ENCODE measurements at regions not wholly inside any gene's neighbourhood (a gene's known extent, or its start where the extent isn't known, plus 50 kb on each side); places are given as distances from the start of the nearest gene placed in this dataset.
"Not testable (repeated sequence)": the region's sequence is repeated elsewhere in the genome, so short reads cannot be mapped to it uniquely, and the experiment has no call there.

DNA sequence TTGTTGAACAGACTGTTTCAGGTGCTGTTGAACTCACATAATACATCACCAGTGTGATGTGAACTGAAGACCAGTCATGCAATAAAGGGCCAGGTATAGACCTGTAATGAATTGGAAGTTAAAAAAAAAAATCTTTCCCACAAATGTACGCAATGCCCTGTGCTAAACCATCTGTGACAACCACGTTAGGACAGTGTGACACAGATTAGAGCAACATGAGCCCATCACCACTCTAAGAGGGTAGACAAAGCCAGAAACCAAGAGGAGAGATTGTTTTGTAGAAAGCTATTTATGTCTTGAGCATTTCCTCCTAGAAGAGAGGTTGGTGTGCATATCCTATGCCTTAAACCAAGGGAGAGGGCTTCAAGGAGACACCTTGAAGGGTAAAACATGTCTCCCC is 77.0 kb upstream of the BEND6 start:
- Mint-ChIP-seq H3K27me3 (peaks cover 37% of the 10 kb centered on the region), H3K36me3 (no peaks in the 10 kb centered on the region), H3K4me3 (no peak overlapping the region), H3K9me3 (ENCODE audit: low read depth) (no peaks in the 10 kb centered on the region), H3K27ac (no peak overlapping the region), H3K4me1 (no peaks in the 10 kb centered on the region)
- no peak for ATAC-seq
- CTCF ChIA-PET: no interaction called here
- DNase-seq: no peak

DNA sequence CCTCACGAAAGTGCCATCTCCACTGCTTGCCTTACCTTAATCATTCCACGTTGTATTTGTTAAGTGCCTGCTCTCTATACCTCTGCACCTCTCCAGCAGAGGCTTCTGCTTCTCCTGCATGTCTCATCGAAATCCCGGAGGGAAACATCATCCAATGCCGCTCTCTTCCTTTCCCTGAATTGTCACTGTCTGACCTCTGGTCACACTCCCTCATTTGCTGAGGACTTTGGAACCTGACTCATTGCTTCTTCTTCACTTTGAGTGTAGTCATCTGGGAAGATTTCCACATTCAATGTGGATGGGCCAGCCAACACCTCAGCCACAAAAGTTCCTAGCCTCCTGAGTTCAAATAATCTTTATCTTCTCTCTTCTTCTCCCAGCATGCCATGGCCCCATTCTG is 78.9 kb upstream of the BEND6 start:
- H3K36me3 Mint-ChIP-seq: no peaks in the 10 kb centered on the region
- H3K27ac Mint-ChIP-seq: no peak overlapping the region
- ATAC-seq: no peak
- H3K9me3 Mint-ChIP-seq (ENCODE audit: low read depth): no peaks in the 10 kb centered on the region
- H3K27me3 Mint-ChIP-seq: peaks cover 30% of the 10 kb centered on the region
- CTCF ChIA-PET: no interaction called here
- no peak overlapping the region for H3K4me3 Mint-ChIP-seq
- no peaks in the 10 kb centered on the region for H3K4me1 Mint-ChIP-seq
- DNase-seq: no peak

DNA sequence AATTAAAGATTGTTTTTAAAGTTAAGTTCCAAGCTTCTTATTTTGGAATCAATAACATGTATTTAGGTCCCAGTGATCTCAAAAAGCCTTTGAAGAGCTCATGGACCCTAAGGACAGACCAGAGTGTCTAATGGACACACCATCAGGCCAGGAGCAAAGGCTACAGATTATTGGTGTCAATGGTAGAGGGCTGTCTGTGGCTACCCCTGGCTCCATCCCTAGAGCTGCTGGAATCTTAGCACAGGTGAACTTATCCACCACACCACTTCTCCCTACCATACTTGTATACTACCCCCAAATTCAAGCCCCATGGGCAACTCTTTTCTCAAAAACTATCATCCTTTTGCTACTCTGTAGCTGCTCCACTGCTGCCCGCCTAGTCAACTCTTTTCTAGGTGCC is 79.4 kb upstream of the BEND6 start:
- CTCF ChIA-PET: no interaction called here
- Mint-ChIP-seq H3K27me3 (peaks cover 30% of the 10 kb centered on the region), H3K27ac (no peak overlapping the region), H3K36me3 (no peaks in the 10 kb centered on the region), H3K4me1 (no peaks in the 10 kb centered on the region), H3K4me3 (no peak overlapping the region), H3K9me3 (ENCODE audit: low read depth) (no peaks in the 10 kb centered on the region)
- no peak for ATAC-seq
- DNase-seq: no peak

DNA sequence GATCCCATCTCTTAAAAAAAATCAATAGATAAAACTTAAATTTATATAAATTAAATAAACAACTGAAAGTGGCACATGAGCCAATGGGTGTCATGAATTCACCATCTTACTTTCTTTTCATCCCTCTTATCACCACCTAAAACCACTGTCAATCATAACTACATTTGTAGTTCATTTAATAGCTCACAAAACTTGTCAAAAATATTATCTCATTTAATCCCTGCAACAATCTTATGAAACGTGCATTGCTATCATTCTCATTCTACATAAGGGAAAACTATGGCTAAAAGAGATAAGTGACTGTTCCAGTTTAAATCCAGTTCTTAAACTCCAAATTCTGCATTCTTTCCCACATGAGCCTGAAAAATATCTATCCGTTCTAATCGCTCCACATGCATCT is 80.6 kb upstream of the BEND6 start:
- no peak overlapping the region for H3K27ac Mint-ChIP-seq
- no peaks in the 10 kb centered on the region for H3K9me3 Mint-ChIP-seq (ENCODE audit: low read depth)
- no peaks in the 10 kb centered on the region for H3K36me3 Mint-ChIP-seq
- no peaks in the 10 kb centered on the region for H3K4me1 Mint-ChIP-seq
- no peak overlapping the region for H3K4me3 Mint-ChIP-seq
- CTCF ChIA-PET: interaction anchor here (1.0 kb wide), 1 partner anchor 224 kb away, joined by 3 read pairs; no protein-coding TSS in a partner anchor
- no peak for ATAC-seq
- peaks cover 34% of the 10 kb centered on the region for H3K27me3 Mint-ChIP-seq
- DNase-seq: no peak

DNA sequence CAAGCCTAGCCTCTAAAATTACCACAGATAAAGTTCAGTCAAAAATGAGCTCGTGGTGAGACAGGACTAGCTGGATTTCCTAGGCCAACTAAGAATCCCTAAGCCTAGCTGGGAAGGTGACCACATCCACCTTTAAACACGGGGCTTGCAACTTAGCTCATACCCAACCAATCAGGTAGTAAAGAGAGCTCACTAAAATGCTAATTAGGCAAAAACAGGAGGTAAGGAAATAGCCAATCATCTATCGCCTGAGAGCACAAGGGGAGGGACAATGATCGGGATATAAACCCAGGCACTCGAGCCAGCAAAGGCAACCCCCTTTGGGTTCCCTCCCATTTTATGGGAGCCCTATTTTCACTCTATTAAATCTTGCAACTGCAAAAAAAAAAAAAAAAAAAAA is 84.9 kb upstream of the BEND6 start:
- H3K4me3 Mint-ChIP-seq; ATAC-seq; H3K36me3 Mint-ChIP-seq; DNase-seq; H3K4me1 Mint-ChIP-seq; H3K27ac Mint-ChIP-seq; H3K9me3 Mint-ChIP-seq (ENCODE audit: low read depth); CTCF ChIA-PET: not testable (repeated sequence)
- peaks cover 23% of the 10 kb centered on the region for H3K27me3 Mint-ChIP-seq

DNA sequence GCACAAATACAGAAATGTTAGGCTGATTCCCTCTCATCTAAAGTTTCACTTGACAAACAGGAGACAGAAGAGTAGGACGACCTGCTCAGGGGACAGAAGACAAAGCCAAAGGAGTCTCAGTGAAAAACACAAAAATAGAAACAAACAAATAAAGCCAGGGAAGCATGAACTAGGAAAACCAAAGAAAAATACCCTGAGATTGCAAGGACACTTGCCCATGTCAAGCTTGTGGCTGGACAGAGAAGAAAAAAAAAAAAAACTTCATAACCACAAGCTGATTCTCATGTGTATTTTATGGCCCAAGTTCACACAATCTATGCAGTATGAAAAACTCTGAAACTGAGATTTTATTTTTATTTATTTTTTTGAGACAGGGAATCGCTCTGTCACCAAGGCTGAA is 85.6 kb upstream of the BEND6 start:
- ATAC-seq (no peak), DNase-seq (no peak)
- no peak overlapping the region for H3K4me3 Mint-ChIP-seq
- no peaks in the 10 kb centered on the region for H3K9me3 Mint-ChIP-seq (ENCODE audit: low read depth)
- CTCF ChIA-PET: no interaction called here
- no peak overlapping the region for H3K27ac Mint-ChIP-seq
- peaks cover 23% of the 10 kb centered on the region for H3K27me3 Mint-ChIP-seq
- no peaks in the 10 kb centered on the region for H3K4me1 Mint-ChIP-seq
- no peaks in the 10 kb centered on the region for H3K36me3 Mint-ChIP-seq

DNA sequence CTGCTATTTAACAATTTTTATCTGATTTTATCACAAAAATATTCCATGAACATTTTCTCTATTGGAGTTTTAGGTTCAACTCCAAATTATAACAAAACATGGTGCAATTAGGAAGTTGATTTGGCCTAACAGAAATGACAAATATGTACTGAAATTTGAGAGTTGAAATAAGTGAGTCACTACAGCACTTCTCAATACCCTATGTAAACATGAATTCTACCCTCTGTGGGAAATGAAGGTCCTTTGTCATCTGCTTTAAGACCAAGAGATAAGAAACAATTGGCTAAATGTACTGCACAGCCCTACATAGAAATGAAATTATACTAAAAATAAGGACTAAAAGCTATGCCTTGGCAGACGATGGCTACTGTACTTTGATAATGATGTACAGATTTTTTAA is 86.2 kb upstream of the BEND6 start:
- H3K4me3 Mint-ChIP-seq: no peak overlapping the region
- no peaks in the 10 kb centered on the region for H3K4me1 Mint-ChIP-seq
- H3K9me3 Mint-ChIP-seq (ENCODE audit: low read depth): no peaks in the 10 kb centered on the region
- CTCF ChIA-PET: no interaction called here
- DNase-seq (no peak), ATAC-seq (no peak)
- peaks cover 25% of the 10 kb centered on the region for H3K27me3 Mint-ChIP-seq
- no peak overlapping the region for H3K27ac Mint-ChIP-seq
- H3K36me3 Mint-ChIP-seq: no peaks in the 10 kb centered on the region

DNA sequence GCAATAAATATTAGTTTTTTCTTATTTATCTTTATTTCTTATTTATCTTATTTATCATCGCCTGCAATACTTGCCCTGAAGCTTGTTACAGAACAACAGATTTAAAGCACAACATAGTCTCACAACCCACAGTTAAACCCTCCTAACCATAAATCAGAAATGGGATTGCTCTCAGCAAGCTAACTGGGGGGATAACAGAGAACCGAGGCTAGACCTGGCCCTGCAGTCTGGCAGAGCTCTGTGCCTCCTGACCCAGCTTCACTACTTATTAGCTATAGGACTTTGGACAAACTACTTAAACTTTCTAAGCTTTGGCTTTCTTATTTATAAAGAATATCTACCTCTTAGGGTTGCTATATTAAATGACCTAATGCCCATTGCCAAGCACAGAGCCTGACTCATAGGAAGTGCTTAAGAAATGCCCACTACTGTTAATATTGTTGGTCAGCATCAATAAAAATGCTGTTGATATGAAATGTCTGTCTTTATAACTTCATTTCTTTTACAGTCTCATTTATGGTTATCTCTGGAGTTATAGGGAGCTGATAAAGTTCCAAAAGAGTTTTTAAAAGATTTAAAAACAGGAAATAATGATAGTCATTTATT is 87.9 kb upstream of the BEND6 start:
- Mint-ChIP-seq H3K4me3 (no peak overlapping the region), H3K9me3 (ENCODE audit: low read depth) (no peaks in the 10 kb centered on the region), H3K27ac (no peak overlapping the region), H3K4me1 (peaks cover 2% of the 10 kb centered on the region), H3K27me3 (peaks cover 20% of the 10 kb centered on the region), H3K36me3 (no peaks in the 10 kb centered on the region)
- DNase-seq: no peak
- CTCF ChIA-PET: no interaction called here
- ATAC-seq: no peak

DNA sequence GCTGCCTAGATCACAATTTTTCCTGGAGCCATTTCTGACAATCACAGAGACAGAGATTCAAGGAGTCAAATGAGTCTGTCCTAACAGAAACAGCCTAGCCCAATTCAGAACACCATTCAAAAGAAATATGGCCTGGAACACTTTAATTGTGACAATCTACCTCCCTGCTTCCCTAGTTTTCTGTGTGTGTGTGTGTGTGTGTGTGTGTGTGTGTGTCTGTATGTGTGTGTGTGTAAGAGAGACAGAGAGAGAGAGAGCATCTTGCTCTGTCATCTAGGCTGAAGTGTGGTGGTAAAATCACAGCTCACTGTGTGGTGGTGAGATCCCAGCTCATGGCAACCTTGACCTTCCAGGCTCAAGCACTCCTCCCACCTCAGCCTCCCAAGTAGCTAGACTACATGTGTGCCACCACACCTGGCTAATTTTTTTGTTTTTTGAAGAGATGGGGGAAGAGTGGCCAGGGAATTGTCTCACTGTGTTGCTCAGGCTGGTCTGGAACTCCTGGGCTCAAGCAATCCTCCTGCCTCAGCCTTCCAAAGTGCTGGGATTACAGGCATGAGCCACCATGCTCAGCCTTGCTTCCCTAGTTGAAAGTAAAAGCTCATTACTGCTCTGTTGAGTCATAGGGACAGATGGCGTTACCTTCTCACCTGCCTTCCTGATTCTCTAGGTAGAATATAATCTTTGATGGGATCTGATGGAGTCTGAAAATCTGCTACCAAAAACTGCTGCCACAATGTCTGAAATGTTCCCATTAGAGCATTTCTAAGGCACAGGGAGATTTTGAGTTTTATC is 89.6 kb upstream of the BEND6 start:
- CTCF ChIA-PET: interaction anchor here (2.4 kb wide), 1 partner anchor 14 kb away, joined by 9 read pairs; no protein-coding TSS in a partner anchor
- Mint-ChIP-seq H3K27ac (no peak overlapping the region), H3K36me3 (no peaks in the 10 kb centered on the region), H3K4me3 (no peak overlapping the region), H3K27me3 (peaks cover 34% of the 10 kb centered on the region), H3K9me3 (ENCODE audit: low read depth) (no peaks in the 10 kb centered on the region), H3K4me1 (peaks cover 2% of the 10 kb centered on the region)
- ATAC-seq (no peak), DNase-seq (no peak)

DNA sequence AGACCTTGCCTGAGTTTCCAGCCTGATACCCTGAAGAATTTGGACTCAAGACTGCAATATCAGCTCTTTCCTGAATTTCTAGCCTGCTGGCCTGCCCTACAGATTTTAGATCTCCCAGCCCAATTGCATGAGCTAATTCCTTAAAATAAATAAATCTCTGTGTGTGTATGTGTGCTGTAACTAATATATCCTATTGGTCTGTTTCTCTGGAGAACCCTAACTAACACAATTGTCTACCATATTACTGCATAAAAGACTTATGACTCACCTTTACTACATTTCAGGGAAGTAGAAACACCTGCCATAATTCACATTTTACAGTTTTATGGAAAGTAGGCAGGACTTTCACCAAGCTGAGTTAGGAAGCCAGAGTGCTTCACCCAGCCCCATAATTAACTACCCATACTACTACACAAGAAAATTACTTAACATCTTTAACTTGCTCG is 90.7 kb upstream of the BEND6 start:
- Mint-ChIP-seq H3K27ac (no peak overlapping the region), H3K36me3 (no peaks in the 10 kb centered on the region), H3K4me1 (peaks cover 2% of the 10 kb centered on the region), H3K27me3 (peaks cover 30% of the 10 kb centered on the region), H3K9me3 (ENCODE audit: low read depth) (no peaks in the 10 kb centered on the region), H3K4me3 (no peak overlapping the region)
- CTCF ChIA-PET: interaction anchor here (2.4 kb wide), 1 partner anchor 13 kb away, joined by 9 read pairs; no protein-coding TSS in a partner anchor
- ATAC-seq: no peak
- DNase-seq: no peak

DNA sequence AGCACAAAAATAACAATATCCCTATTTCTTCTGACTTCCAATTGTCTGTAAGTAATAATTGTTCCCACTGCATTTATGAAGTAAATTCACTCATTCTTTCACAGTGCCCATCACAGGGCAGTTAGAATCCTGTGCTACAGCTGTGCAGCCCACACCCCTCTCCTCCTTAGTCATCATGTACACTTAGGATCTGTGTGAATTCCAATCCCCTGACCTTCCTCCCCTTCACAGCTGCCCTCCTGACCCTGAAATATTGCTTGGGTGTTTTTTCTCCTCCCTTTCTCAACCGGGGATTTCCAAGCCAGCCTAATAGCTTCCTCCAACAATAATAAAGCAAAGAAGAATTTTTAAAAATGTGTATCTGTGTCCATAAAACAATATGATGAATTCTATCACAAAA is 91.5 kb upstream of the BEND6 start:
- ATAC-seq (no peak), DNase-seq (no peak)
- Mint-ChIP-seq H3K36me3 (no peaks in the 10 kb centered on the region), H3K27ac (no peak overlapping the region), H3K27me3 (peaks cover 30% of the 10 kb centered on the region), H3K4me1 (peaks cover 2% of the 10 kb centered on the region), H3K9me3 (ENCODE audit: low read depth) (no peaks in the 10 kb centered on the region), H3K4me3 (no peak overlapping the region)
- CTCF ChIA-PET: interaction anchor here (2.4 kb wide), 1 partner anchor 12 kb away, joined by 9 read pairs; no protein-coding TSS in a partner anchor

DNA sequence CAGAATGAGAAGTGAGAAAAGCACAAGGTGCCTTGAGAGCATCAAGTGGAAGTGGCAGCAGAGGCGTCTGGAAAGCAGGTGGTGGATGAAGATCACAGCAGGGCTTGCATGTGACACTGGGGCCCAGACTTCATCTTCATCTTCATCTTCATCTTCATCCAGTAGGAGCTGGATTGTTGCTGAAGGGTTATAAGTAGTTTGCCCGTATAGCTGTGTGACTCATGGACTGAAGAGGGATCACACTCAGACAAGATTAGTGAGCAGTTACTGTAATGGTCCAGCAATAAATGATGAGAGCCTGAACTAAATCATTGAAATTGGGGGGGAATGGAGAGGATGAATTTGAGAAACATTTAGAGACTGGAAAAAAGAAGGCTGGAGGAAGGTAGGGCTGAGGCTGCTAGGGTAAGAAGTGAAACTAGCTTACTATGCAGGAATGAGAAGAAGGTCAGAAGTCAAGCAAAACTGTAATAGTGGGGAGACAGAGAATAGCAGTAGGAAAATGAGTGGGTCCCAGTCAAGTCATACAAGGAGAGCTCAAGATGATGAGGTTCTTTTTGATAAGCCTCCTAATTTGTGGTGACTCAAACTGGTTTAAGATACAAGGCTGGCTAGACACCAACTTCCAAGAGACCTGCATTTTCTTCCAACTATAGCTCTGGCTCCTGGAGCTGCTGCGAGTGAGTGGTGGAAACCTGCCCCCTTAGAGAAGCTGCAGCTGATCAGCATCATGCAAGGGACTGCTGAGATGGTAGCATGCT is 92.3 kb upstream of the BEND6 start:
- Mint-ChIP-seq H3K4me3 (no peak overlapping the region), H3K36me3 (no peaks in the 10 kb centered on the region), H3K9me3 (ENCODE audit: low read depth) (no peaks in the 10 kb centered on the region), H3K4me1 (peaks cover 2% of the 10 kb centered on the region), H3K27ac (no peak overlapping the region), H3K27me3 (peaks cover 34% of the 10 kb centered on the region)
- ATAC-seq (no peak), DNase-seq (no peak)
- CTCF ChIA-PET: interaction anchor here (1.7 to 2.4 kb wide), 3 partner anchors 11 to 40 kb away, joined by 3 to 9 read pairs (median 6); no protein-coding TSS in a partner anchor

DNA sequence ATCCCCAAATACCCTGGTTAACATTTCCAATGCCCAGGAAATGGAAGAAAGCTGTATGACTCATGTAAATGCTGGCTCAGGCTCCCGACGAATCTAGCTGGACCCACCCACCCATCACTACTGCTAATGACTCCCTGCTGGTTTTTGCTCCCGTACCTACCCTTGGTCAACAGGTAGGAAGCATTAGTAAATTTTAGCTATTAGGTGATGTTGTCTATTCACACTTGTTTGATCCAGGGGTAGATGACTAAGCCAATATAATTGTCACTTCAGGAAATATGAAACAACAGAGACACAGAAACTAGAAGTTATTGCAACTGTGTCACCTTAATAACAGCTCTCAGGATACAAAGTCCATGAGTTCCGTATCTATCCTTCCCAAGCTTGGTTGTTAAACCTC is 94.4 kb upstream of the BEND6 start:
- CTCF ChIA-PET: interaction anchor here (2.3 kb wide), 1 partner anchor 9 kb away, joined by 6 read pairs; no protein-coding TSS in a partner anchor
- peaks cover 40% of the 10 kb centered on the region for H3K27me3 Mint-ChIP-seq
- no peak overlapping the region for H3K4me3 Mint-ChIP-seq
- H3K36me3 Mint-ChIP-seq: no peaks in the 10 kb centered on the region
- H3K4me1 Mint-ChIP-seq: peaks cover 2% of the 10 kb centered on the region
- ATAC-seq: no peak
- no peaks in the 10 kb centered on the region for H3K9me3 Mint-ChIP-seq (ENCODE audit: low read depth)
- DNase-seq: no peak
- no peak overlapping the region for H3K27ac Mint-ChIP-seq
